Hypothalamus (tissue), 51 donors: ENCODE measurements at regions not wholly inside any gene's neighbourhood (a gene's known extent, or its start where the extent isn't known, plus 50 kb on each side); places are given as distances from the start of the nearest gene placed in this dataset.
"Not testable (repeated sequence)": the region's sequence is repeated elsewhere in the genome, so short reads cannot be mapped to it uniquely, and the experiment has no call there.

Source experiments
- DNase-seq, 51 donors: peaks; one replicate each; lab custom pipeline; 2025; lab: John Stamatoyannopoulos, UW

DNA sequence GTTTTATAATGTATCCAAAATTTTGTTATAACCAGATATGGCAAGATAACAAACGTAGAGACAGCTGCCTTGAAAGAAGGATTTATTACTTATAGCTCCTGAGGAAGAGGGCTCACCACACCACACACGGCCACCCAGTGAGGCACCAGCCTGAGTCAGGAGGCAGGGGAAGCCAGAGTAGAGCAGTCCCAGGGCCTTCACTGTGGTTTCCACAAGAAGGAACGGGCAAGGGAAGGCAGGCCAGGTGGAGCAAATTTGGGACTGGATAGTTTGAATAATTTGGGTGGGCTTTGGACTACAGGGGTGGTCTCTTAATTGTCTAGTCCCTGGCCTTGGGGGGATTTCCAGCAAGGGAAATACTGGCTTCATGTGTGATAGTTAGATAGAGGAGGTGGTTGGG lies 72.5 kb downstream of the RRAGC start:
- no peak for DNase-seq

DNA sequence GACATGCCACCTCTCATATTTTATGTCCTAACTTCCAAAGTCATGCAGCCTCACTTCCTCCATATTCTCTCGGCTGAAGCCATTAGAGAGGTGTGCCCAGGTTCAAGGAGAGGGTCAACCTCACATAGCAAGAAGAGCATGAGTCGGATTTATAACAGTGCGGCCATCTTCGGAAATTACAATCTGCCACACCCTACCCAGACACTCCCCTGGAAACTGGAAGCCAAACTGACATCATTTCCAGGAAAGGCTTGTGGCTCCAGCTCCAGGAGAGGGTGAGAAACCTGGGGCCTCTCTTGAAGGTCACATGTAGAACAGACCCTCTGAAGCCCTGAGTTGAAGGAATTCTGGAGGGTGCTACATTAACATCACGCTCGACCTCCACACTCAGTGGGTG lies 73.5 kb downstream of the RRAGC start:
- DNase-seq = no peak

DNA sequence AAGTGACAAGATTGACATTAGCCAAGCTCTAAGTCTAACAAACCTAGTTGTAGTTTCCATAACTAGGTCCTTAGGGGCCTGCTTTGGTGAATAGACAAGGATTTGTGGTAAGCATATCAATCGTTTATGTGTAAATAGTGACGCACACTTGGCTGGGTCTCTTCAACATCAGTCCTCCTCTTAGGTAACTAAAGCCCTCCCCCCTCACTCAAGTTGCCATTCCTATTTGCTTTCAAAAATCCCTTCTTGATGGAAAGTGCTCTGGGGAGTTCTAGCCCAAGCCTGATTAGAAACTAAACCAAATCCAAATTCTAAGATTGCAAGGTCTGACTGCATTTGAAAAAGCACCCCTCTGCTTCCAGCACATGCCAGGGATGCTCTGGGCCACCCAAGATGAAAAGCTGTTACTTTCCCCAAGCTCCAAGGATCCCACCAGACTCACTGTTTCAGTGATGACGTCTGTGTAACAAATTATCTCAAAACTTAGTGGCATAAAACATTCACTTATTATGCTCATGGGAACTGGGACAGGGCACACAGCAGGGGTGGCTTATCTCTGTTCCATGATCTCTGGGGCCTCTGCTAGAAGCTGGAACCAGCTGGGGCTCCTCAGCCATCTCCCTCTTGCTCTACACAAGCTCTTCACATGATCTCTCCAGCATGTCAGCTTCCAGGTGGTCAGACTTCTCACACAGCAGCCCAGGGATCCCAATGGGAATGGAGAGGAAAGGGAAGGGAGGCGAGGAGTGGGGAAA lies 74.1 kb downstream of the RRAGC start:
- DNase-seq = no peak

DNA sequence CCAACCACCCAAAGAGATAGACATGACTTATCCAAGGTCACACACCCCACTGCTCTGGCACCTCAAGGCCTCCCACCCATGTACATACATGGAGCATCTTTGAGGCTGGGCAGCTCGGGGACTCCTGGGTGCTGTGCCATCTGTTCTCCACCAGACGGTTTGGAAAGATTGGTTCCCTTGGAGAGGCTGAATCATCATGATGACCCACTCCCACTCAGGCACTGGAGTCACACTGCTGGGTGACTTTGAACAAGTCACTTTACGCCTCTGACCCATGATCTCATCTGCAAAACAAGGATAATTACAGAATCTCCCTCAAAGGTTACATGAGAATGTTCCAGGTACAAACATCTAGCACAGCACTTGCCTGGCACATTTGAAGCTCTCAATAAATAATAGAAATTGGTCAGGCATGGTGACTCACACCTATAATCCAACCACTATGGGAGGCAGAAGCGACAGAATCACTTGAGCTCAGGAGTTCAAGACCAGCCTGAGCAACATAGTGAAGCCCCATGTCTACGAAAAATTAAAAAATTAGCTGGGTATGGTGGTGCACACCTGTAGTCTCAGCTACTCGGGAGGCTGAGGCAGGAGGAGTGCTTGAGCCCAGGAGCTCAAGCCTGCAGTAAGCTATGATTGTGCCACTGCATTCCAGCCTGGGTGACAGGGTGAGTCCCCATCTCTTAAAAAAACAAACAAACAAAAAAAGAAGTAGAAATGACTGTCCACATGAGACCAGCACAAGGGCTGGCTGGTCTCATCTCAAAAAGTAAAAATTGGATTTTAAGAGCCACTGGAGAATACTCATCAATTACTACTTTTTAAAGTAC lies 74.9 kb downstream of the RRAGC start:
- no peak for DNase-seq

DNA sequence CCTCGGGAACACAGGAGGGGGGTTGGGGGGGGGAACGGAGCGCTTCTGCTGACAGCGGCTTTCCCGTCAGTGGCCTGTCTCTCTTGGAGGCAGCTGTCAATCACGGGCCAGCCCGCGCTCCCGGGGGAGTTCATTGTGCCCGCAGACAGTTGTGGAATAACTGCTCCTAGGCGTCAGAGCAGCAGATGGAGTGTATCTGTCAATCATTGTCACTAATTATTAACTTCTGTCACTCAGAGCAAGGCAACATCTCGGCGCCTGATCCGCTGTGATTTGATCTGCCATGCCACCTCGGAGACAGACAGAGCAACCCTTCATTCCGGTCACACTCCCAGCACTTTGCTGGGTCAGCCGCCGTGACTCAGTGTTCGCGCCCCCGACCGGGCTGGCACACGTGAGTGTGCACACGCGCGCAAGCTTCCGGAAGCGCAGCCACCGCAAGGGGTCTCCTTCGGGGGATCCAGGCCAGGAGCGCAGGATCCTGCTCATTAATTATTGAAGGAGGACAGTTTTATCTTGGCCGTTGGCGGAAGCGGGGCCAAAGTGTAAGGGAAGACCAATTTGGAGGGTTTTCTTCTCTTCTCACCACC lies 75.8 kb downstream of the RRAGC start:
- peak in 1 of 51 donors; percentile 1 for DNase-seq

DNA sequence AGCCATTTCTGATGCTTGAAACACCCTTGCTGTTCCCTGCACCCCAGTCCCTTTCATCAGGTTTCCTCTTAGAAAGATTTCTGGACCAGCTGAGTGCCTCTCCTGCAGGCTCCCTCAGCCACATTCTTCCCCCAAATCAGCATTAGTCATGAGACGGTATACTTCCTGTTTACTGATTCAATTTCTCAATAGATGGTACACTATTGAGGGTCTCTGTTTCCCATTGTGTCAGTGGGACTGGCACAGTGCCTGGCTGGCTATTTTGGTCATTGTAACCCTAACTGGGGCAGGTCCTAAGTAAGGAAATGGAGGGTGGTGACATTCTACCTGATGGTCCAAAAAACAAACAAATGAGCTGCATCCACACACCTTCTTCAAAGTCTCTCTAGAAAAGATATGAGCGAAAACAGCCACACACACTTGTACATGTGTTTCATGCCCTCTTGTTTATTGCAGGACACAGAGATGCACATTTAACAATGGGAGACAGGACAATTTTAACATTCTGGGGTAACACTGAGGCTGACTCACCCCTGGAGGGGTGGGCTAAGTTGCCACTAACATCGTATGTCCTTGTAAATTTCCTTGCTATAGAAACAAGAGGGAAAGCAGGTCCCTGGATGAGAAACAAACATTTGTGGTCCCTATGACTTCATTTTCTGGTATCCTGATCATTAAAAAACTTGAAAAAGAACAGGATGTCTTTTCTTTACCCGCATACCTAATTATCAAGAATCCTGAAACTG lies 77.5 kb downstream of the RRAGC start:
- DNase-seq = no peak

DNA sequence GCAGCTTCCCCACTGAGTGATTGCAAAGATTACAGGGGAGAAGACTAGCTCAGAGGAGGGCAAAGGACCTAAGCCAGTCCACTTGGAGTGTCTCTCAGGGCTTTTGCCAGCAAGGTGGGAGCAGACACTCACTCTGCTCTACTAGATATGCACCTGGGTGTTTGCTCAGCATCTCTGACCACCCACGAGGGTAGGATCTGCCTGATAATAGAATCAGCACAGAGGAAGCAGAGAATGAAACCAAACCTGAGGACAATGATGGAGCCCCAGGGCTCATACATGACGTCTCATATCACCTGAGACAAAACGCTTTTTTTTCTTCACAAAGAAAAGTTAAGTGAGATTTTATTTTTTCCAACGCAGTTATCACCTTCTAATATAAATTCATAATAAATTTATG lies 79.4 kb downstream of the RRAGC start:
- no peak for DNase-seq

DNA sequence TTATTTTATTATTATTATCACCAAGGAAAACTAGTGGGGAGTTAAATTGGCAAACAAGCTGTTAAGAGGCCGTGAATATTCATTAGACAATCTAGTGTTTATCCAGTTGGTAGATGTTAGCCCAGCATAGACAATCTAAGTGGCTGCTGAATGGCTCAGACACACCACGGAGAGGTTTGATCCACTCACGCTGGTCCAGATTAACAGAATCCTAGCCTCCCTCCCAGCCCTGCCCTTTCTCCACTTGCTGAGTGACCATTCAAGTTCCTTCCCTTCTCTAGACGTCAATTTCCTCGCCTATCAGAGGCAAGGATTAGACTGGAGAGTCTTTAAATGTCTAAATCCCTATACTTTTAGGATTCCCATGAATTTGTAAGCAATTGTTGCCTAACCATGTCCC lies 80.1 kb downstream of the RRAGC start:
- no peak for DNase-seq

DNA sequence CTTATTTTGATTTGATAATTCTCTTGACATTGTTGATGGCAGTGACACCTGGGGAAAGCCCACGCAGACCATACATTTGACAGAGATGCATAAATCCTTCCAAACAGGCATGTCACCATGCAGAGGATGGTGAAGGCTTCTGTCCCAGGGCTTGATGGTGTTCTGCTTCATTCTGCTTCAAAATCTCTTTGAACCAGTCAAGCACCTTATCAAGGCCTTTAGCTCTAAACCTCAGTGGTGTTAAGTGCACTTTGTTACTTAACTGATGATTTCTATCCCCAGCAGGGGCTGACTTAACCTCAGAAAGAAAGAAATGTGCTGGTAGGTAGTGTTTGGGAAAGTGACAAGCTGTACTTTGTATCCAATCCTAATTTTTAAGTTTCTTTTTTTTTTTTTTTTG lies 81.1 kb downstream of the RRAGC start:
- DNase-seq = no peak

DNA sequence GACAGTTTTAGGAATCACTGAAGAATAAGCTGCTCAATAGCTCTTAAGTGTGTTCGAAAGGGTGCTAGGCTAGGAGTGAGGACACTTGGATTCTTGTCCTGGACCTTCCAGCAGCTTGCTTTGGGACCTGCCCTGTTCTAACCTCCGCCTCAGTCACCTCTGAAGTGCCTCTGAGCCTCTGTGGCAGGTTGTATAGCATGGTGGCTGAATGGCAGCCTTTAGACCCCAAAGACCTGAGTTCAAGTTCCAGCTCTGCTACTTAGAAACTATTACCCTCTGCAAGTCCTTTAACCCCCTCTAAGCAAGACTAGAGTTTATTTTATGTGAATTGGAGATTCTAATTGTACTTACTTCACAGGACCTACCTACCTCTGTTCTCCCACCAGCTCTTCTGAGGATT lies 81.5 kb downstream of the RRAGC start:
- DNase-seq = no peak

DNA sequence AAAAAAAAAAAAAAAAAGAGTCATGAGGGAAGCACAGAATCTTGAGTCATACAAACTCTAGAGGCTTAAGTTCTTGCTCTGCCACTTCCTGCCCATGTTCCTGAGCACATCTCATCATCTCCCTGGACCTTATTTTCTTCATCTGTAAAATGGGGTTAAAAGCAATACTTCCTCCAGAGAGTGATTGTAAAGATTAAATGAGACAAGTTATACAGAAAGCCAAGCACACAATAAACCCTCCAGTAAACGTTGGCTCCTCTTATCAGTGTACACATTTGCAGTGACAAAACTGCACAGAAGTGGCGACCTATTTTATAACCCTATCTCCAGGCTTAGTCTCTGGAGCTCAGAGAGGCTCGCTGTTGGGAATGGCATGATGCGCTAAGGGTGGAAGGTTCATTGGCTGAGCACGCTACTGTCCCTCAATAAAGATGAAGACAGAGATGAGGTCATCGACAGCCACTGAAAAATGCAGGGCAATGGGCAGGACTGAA lies 82.1 kb downstream of the RRAGC start:
- DNase-seq = no peak

DNA sequence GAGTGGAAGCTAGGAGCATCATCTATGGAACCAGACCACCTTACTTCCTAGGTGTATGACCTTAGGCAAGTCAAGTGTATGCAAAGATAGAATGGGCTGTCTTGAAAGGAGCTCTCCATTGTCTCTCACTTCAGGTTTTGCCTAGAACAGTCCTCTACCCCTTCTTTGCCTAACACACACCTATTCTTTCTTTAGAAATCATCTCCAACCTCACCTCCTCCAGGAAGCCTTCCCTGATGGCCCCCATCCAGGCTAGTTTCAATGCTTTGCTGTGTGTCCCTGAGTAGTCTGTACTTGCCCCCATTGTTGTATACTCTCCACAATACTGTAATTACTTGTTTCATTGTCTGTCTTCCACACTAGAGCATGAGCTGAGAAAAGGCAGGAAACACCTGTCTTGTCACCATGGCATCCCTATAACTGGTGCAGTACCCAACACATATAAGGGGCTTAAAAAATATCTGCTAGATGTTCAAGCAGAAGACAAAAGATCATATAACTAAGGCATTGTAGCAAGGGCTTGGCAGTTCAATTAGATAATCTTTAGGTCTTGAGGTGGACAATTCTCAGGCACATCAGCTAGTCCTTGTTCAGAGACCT lies 83.0 kb downstream of the RRAGC start:
- DNase-seq = no peak

DNA sequence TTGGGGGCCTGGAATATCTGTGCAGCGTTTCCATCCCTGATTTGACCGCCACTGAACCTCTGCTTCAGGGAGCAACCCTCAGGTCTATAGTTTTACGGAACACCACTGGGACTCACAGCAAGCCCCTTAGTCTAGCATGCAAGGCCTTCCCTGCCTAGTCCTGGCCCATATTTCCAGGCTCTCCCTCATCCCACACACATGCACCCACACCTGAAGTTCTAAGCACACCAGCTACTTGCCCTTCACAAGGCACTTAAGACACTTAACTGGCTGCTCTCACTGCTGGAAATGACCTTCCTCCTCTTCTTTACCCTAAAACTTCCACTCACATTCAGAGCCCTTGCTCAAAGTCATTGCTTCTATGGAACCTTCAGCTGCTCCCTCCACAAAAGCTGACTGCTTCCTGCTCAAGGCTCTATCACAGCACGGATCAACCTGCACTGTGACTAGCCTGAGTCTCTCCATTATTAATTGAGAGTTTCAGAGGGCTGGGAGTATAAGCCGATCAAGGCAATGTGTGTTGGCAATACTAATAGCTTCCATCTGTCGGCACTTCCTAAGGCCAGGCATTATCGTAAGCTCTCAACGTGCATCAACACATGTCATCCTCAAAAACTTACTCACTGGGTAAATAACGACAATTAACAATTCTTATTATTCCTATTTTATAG lies 84.3 kb downstream of the RRAGC start:
- DNase-seq = no peak

DNA sequence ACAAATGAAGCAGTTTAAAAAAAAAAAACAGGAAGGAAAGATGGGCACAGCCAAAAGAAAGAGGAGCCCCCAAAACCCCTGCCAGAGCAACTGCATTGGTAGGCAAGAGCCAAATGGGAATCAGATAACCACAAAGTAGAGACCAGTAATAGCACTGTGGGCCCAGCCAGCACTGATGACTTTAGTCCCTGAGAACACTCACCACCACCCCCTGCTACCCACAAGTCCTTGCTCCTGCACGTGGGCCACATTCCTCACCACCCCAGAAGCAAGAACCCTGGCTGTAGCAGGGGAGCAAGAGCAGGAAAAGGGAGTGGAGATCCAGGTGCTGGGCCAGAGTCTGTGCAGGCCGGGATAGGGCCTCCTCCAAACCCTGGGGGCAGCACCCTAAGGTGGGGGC lies 86.1 kb downstream of the RRAGC start:
- DNase-seq = no peak

DNA sequence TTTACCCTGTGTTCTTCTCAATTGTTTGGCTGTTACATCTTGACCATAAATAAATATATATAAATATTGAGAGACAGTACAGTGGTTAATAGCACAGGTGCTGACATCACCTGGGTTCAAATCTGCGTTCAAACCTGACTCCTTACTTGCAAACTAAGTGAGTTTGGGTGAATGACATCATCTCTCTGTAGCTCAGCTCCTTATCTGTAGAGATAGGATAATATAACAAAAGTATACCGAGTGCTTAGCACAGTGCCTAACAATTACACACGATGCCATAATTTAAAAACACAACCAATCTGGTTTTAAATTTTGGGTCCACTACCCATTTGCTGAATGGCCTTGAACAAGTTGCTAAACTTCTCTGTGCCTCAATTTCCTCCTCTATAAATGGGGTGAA lies 86.6 kb downstream of the RRAGC start:
- DNase-seq = no peak

DNA sequence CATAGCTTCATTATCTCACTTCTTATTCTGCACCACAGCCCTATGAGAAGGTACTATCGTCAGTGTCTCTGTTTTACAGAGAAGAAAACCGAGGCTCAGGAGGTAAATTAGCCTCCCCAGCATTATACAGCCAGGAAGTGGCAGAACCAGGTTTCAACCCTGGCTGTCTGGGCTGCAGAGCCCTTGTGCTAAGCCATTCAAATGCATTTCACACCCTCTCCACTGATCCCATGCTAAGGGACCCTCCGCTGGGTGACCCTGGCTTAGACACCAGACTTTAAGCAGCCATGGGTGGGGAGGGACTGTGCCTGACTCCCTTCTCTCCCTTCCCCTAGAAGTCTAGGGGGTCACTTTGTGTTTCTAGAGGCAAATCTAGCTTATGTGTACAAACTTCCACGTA lies 87.5 kb downstream of the RRAGC start:
- DNase-seq = no peak

DNA sequence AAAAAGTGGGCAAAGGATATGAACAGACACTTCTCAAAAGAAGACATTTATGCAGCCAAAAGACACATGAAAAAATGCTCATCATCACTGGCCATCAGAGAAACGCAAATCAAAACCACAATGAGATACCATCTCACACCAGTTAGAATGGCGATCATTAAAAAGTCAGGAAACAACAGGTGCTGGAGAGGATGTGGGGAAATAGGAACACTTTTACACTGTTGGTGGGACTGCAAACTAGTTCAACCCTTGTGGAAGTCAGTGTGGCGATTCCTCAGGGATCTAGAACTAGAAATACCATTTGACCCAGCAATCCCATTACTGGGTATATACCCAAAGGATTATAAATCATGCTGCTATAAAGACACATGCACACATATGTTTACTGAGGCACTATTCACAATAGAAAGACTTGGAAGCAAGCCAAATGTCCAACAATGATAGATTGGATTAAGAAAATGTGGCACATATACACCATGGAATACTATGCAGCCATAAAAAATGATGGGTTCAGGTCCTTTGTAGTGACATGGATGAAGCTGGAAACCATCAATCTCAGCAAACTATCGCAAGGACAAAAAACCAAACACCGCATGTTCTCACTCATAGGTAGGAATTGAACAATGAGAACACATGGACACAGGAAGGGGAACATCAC lies 88.9 kb downstream of the RRAGC start:
- DNase-seq = not testable (repeated sequence)

DNA sequence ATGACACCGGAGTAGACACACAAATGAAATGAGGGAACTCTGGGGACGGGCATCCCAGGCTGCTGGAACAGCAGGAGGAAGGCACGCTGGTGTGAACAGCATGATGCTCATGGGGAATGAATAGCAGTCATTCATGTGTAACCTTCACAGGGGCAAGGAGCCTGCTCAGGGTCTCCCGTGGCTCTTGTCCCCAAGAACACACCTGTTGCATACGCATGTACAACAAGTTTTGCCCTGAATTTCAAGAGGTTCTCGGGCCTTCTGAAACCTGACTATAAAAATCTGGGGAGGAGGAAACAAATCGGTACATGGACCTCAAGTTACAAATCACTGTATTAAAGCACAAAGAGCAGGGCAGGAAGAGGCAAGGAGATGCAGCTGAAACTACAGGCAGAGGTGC lies 93.4 kb downstream of the RRAGC start:
- DNase-seq = no peak

DNA sequence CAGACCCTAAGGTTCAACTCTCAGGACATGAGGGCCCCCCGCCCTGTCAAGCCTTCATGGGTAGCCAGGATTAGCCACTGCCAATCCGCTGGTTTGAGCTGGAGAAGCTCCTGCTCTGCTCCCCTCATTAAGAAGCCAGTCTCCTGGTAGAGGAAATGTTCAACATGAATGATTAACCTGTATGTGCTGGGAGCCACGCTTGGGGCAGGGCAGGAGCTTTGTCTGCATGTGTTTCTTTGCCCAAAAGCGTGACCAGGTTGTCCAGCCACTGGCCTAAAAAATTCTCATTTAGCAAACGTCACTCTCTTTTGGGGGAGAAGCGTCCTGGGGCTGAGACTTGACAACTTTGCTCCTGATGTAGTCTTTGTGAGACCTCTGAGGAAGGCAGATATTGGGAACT lies 96.5 kb downstream of the RRAGC start:
- no peak for DNase-seq
